Gastroesophageal sphincter (tissue), 3 donors: ENCODE measurements at regions not wholly inside any gene's neighbourhood (a gene's known extent, or its start where the extent isn't known, plus 50 kb on each side); places are given as distances from the start of the nearest gene placed in this dataset.

ENCODE experiments used
- EP300 ChIP-seq: sonication (generic); formaldehyde crosslinking; IDR thresholded peaks from one replicate; pipeline ENCODE4 v1.6.1; 2017; ENCODE audit warnings: antibody characterized with exemption, mild to moderate bottlenecking
- TF ChIP-seq, protein P1 (sequence below), 4 experiments: fragments of 200-600 bp in 2 of 4; fragments of 450-650 bp in 2 of 4; sonication (generic) in 1 of 4; IDR thresholded peaks; one replicate each; pipeline ENCODE4 v1.5.1; 2017 to 2019; ENCODE audit warnings: antibody characterized with exemption in 4 of 4, mild to moderate bottlenecking in 2 of 4, moderate library complexity in 2 of 4

DNA sequence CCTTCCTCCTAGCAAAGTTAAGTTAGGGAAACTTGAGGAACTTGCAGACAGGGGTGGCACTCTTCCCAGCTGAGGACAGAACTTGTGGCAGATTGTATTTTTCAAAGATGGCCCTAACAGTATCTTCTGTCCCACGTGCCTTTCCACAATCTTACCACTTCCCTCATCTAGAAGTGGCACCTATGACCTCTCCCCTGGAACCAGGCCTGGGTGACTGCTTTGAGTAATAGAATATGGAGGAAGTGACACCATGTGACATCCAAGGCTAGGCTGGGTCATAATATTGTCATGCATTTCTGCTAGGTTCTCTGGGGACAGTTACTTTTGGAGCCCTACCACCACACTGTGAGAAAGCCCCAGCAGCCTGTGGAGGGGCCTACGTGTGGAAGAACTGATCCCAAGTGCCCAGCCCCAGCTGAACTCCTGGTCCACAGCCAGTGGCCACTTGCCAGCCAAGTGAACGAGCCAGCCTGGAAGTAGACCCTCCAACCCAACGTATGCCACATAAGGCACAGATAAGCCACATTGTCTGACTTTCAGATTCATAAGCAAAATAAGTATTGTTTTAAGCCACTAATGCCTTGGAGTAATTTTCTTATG lies 193.7 kb downstream of the PTPN20 start:
- TF ChIP-seq, protein P1, sequence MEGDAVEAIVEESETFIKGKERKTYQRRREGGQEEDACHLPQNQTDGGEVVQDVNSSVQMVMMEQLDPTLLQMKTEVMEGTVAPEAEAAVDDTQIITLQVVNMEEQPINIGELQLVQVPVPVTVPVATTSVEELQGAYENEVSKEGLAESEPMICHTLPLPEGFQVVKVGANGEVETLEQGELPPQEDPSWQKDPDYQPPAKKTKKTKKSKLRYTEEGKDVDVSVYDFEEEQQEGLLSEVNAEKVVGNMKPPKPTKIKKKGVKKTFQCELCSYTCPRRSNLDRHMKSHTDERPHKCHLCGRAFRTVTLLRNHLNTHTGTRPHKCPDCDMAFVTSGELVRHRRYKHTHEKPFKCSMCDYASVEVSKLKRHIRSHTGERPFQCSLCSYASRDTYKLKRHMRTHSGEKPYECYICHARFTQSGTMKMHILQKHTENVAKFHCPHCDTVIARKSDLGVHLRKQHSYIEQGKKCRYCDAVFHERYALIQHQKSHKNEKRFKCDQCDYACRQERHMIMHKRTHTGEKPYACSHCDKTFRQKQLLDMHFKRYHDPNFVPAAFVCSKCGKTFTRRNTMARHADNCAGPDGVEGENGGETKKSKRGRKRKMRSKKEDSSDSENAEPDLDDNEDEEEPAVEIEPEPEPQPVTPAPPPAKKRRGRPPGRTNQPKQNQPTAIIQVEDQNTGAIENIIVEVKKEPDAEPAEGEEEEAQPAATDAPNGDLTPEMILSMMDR (IDR thresholded peaks at IDR 0.05), result no peak
- no peak for TF ChIP-seq EP300
